ENCODE measurements at regions not wholly inside any gene's neighbourhood (a gene's known extent, or its start where the extent isn't known, plus 50 kb on each side); places are given as distances from the start of the nearest gene placed in this dataset.

DNA sequence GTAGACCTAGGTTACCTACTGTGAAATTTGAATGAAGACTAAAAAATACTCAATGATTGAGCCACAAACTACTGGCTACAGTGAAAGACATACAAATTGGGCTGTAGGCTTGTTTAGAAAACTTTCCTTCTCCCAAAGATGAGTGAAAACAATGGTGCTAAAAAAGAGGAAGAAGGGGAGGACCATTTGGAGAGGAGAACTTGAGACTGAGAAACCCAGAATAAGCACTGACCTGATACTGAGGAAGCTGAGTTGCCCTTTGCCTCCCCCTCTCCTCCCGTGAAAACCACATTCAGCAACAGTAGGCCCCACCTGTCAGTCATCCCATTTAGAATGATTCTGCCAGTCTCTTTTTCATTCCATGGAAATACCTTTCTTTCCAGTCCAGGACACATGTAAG is 484.0 kb upstream of the TGFBR2 start:
- TF ChIP-seq, protein P1, sequence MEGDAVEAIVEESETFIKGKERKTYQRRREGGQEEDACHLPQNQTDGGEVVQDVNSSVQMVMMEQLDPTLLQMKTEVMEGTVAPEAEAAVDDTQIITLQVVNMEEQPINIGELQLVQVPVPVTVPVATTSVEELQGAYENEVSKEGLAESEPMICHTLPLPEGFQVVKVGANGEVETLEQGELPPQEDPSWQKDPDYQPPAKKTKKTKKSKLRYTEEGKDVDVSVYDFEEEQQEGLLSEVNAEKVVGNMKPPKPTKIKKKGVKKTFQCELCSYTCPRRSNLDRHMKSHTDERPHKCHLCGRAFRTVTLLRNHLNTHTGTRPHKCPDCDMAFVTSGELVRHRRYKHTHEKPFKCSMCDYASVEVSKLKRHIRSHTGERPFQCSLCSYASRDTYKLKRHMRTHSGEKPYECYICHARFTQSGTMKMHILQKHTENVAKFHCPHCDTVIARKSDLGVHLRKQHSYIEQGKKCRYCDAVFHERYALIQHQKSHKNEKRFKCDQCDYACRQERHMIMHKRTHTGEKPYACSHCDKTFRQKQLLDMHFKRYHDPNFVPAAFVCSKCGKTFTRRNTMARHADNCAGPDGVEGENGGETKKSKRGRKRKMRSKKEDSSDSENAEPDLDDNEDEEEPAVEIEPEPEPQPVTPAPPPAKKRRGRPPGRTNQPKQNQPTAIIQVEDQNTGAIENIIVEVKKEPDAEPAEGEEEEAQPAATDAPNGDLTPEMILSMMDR (IDR thresholded peaks at IDR 0.05; ENCODE audit: low read depth, low read length, poor library complexity, severe bottlenecking) = no peak
- no peak for TF ChIP-seq EZH2phosphoT487 (IDR thresholded peaks at IDR 0.05; ENCODE audit: borderline replicate concordance, low read length)

All from DOHH2 (cell line).